ENCODE measurements at regions not wholly inside any gene's neighbourhood (a gene's known extent, or its start where the extent isn't known, plus 50 kb on each side); places are given as distances from the start of the nearest gene placed in this dataset.

GRCh38 chr1:219993554-219994433 lies 52.5 kb downstream of the EPRS1 start:
- no peak for DNase-seq

DNA sequence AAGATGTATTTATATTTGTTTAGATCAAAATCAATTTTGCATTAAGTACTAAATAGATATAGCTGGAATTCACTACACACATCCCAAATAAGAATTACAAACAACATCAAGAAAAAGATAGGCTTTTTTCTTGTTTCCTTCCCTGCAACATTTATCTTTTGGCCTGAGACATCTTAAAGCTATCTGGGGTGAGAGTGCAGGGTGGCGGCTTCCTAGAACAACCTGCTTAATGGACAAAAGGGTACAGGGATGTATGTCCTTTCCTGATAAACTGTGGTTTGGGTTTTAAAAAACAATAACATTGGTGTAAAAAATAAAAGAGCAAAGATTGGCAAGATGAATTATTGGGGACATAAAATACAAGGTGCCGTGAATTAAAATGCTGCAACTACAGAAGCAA lies 54.4 kb downstream of the EPRS1 start:
- no peak for DNase-seq

DNA sequence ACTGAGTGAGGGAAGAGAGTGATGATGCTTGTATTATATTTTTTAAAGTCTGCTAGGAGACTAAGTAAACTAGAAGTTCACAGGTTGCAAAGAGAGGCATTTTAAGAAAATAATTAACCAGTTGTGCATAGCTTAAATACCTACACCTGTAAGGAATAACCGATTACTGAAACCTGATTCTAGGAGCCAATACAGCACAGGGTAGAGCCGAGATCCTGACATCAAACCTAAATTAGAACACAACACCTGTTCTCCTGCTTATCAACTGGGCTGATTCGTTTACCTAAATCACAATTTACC lies 54.8 kb downstream of the EPRS1 start:
- DNase-seq = no peak

DNA sequence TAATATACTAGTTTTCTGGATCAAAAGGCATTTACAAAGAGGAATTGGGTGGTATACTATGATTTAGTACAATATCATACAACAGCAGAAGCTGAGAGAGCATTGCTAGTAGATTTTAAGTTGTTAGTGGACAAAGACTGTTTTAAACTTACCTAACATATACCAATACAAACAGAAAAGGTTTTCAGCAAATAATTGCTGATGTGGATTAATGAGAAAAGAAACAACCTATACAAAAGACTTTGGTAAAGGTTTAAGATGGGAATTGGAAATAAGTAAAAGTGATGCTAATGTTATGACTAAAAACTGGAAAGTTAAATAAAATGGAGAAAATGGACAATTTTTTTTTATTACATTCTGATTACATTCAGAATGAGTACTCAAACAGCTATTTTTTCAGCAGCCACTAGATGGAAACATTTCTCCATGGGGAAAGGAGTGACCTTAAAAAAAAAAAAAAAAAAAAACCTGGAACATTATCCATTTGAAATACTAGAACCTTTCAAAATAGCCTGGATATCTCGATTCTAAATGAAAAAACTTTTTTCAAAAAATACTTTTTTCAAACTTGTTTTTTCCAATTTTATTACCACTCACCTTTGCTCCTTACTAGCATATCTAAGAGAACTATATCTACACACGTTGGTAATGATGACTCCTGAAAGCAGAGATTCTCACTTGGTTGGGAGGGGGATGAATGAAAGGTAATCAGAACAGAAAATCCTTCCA lies 55.4 kb downstream of the EPRS1 start:
- peak; percentile 42 for DNase-seq

DNA sequence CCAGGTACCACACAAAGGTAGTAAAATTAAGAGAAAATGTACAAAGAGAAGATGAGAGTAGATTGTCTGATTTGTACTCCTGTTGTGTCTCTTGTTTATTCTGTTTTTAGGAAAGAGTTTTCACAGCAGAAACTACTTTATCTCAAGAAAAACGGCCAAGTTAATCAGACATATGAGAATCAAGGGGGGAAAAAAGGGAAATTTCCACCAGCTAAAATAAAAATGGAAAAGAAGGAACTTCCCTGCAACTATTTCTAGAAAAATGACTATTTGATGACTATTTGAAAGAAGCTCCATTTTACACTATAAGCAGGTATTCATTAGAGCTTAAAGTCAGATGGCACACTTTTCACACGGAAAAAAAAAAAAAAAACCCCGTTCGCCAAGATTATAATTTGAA lies 56.5 kb downstream of the EPRS1 start:
- DNase-seq = no peak

- no peak for DNase-seq
These were observed 57.5 kb downstream of the EPRS1 start for GRCh38 chr1:219988818-219989217.

DNA sequence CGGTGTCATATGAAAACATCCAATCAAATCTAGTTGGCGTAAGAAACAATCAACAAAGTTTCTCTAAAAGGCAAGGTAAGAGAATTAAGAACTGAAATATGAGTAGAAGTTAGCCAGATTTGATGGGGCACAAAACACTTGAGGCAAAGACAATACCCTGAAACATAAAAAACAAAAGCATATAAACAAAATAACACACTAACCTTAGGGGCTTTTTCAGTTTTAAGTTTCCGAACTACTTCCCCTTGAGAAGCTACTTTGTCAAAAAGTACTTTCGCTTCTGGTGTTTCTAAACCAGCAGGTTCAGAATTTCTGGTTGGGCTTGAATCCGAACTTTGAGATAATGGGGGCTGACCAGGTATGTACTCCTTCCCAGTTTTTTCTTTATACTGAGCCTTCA lies 57.9 kb downstream of the EPRS1 start:
- no peak for DNase-seq

DNA sequence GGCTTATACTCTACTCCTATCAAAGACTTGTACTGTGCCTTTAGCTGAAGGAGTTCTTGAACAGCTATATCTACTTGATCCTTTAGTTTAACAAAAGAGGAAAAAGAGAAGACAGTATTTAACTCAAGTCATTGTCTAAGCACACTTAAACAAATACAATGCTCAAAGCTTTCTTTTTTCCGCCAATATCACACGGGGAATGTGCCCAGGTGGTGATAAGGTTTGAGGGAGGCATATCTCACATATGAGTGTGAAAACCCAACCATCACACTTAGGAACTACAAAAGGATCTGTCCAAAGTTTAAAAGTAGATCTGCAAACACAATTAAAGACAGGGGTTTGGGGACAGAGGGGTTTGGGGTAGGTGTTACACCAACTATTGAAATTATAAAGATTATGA lies 59.0 kb upstream of the SLC30A10 start:
- no peak for DNase-seq

GRCh38 chr1:219985169-219985568 lies 56.8 kb upstream of the SLC30A10 start:
- no peak for DNase-seq

All from fibroblast of skin of right quadriceps (primary cell).